PC-3 (cell line): ENCODE measurements at regions not wholly inside any gene's neighbourhood (a gene's known extent, or its start where the extent isn't known, plus 50 kb on each side); places are given as distances from the start of the nearest gene placed in this dataset.

Source experiments
- ATAC-seq: fragments of 200-7000 bp; cut with Tn5 transposase; 2 replicates; pipeline ENCODE4 v1.9.1; 2020; ENCODE audit warnings: mild to moderate bottlenecking, moderate library complexity
- BruUV-seq: library from RNA; stranded (reverse); fragments of 400-500 nt; replicated peaks from 2 replicates; lab custom pipeline; 2021; lab: Mats Ljungman, UMichigan
- CTCF ChIA-PET: fragments of 300-600 bp; sonication (Branson Sonifier 250); formaldehyde crosslinking; loops from one replicate; lab custom pipeline; 2022; ENCODE audit warnings: antibody characterized with exemption; lab: Charles Lee
- POLR2A ChIA-PET: fragments of 300-600 bp; sonication (Branson Sonifier 250); formaldehyde crosslinking; loops from one replicate; lab custom pipeline; 2022; ENCODE audit warnings: antibody characterized with exemption; ENCODE audit not compliant: unreplicated experiment; lab: Charles Lee
- DNase-seq: peaks from one replicate; pipeline ENCODE4 v3.0.0-alpha.2; 2015
- H2AFZ ChIP-seq: fragments of 300-600 bp; sonication (generic); 2 replicates; pipeline ENCODE4 v1.6.0; 2016; ENCODE audit warnings: antibody characterized with exemption, low read length
- H3F3A ChIP-seq: fragments of 300-600 bp; sonication (generic); one replicate; pipeline ENCODE4 v1.6.0; 2017; ENCODE audit warnings: antibody characterized with exemption, low read length, control low read depth, mild to moderate bottlenecking; ENCODE audit not compliant: unreplicated experiment
- H3K27ac ChIP-seq: fragments of 300-600 bp; sonication (generic); 2 replicates; pipeline ENCODE4 v1.5.1; 2016; ENCODE audit warnings: mild to moderate bottlenecking, low read length
- H3K27me3 ChIP-seq: fragments of 300-600 bp; sonication (generic); 2 replicates; pipeline ENCODE4 v1.6.1; 2016; ENCODE audit warnings: low read length, mixed read lengths
- H3K36me3 ChIP-seq: fragments of 300-600 bp; sonication (generic); 2 replicates; pipeline ENCODE4 v1.6.1; 2016; ENCODE audit warnings: low read depth, mixed run types, low read length, mixed read lengths
- H3K4me1 ChIP-seq: fragments of 300-600 bp; sonication (generic); 2 replicates; pipeline ENCODE4 v1.5.1; 2016; ENCODE audit warnings: low read length; ENCODE audit not compliant: insufficient read depth
- H3K4me2 ChIP-seq: fragments of 300-600 bp; sonication (generic); 2 replicates; pipeline ENCODE4 v1.6.0; 2016; ENCODE audit warnings: low read length
- H3K4me3 ChIP-seq: fragments of 300-600 bp; sonication (generic); 2 replicates; pipeline ENCODE4 v1.5.1; 2016; ENCODE audit warnings: mild to moderate bottlenecking, low read length, mixed read lengths
- H3K79me2 ChIP-seq: fragments of 300-600 bp; sonication (generic); 2 replicates; pipeline ENCODE4 v1.6.1; 2017; ENCODE audit warnings: low read length, mixed read lengths
- H3K9ac ChIP-seq: fragments of 300-600 bp; sonication (generic); 2 replicates; pipeline ENCODE4 v1.6.0; 2016; ENCODE audit warnings: mild to moderate bottlenecking, low read length
- H3K9me2 ChIP-seq: fragments of 300-600 bp; sonication (generic); replicated peaks from 2 replicates; pipeline ENCODE4 v1.6.1; 2016; ENCODE audit warnings: mixed run types, low read length, mixed read lengths
- H3K9me3 ChIP-seq: fragments of 300-600 bp; sonication (generic); 2 replicates; pipeline ENCODE4 v1.6.1; 2016; ENCODE audit warnings: low read length, mixed read lengths
- H4K20me1 ChIP-seq: fragments of 300-600 bp; sonication (generic); 2 replicates; pipeline ENCODE4 v1.6.1; 2016; ENCODE audit warnings: low read length, mixed read lengths
- EZH2 ChIP-seq: fragments of 300-600 bp; sonication (generic); IDR thresholded peaks from one replicate; pipeline ENCODE4 v1.6.1; 2017; ENCODE audit warnings: antibody characterized with exemption, mild to moderate bottlenecking, low read length; ENCODE audit not compliant: unreplicated experiment
- EZH2phosphoT487 ChIP-seq: fragments of 300-600 bp; sonication (generic); IDR thresholded peaks from 2 replicates; pipeline ENCODE4 v1.6.1; 2018; ENCODE audit warnings: mild to moderate bottlenecking, antibody characterized with exemption, low read length, borderline replicate concordance
- intact Hi-C: fragments of 100-400 bp; cut with micrococcal nuclease; formaldehyde crosslinking; loops from 2 replicates; pipeline ENCODE4 v1.9.0; 2023
- TF ChIP-seq, protein P1 (sequence below): fragments of 300-600 bp; sonication (generic); conservative IDR thresholded peaks from 2 replicates; pipeline ENCODE4 v1.5.1; 2017; ENCODE audit warnings: antibody characterized with exemption, low read depth, mild to moderate bottlenecking, low read length

DNA sequence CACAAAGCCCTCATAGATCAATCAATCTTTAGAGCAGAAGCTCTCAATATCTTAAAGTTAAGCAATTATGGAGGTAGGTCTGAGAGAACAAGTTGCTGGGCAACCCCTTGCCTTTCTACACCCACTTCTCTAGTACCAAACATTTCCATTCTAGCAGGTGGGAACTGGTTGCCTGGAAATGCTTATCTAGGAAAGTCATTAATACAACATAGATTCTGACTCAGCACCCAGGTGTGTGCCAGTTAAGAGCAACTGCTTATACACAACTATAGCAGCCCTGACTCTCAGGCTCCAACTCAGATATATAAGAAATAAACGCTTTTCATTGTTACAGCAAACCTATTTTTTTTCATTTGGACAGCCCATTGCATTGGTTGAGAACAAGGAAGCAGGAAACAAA lies 237.7 kb downstream of the IRS1 start:
- no peak overlapping the region for H3K27ac ChIP-seq
- no peak overlapping the region for H3K9ac ChIP-seq
- DNase-seq (peak; percentile 67), ATAC-seq (peak; percentile 56; the same call in 1 of the 2 replicates)
- H3K4me1 ChIP-seq: peaks cover 26% of the 10 kb centered on the region
- no peaks in the 10 kb centered on the region for H3K9me2 ChIP-seq
- H3K79me2 ChIP-seq: no peaks in the 10 kb centered on the region
- no peaks in the 10 kb centered on the region for H3K9me3 ChIP-seq
- no peak overlapping the region for H3K4me2 ChIP-seq
- POLR2A ChIA-PET: interaction anchor here (0.7 kb wide), 1 partner anchor 1038 kb away, joined by 4 read pairs; no protein-coding TSS in a partner anchor
- H3F3A ChIP-seq: no peaks in the 10 kb centered on the region
- H3K4me3 ChIP-seq: no peak overlapping the region
- H3K36me3 ChIP-seq: no peaks in the 10 kb centered on the region
- intact Hi-C loops: loop anchor here (5.0 kb wide), 1 partner anchor 135 kb away; no protein-coding TSS in a partner anchor
- no peaks in the 10 kb centered on the region for H4K20me1 ChIP-seq
- no peak overlapping the region for H2AFZ ChIP-seq
- BruUV-seq: no TSS peak
- CTCF ChIA-PET: no interaction called here
- TF ChIP-seq EZH2phosphoT487: no peak
- TF ChIP-seq, protein P1, sequence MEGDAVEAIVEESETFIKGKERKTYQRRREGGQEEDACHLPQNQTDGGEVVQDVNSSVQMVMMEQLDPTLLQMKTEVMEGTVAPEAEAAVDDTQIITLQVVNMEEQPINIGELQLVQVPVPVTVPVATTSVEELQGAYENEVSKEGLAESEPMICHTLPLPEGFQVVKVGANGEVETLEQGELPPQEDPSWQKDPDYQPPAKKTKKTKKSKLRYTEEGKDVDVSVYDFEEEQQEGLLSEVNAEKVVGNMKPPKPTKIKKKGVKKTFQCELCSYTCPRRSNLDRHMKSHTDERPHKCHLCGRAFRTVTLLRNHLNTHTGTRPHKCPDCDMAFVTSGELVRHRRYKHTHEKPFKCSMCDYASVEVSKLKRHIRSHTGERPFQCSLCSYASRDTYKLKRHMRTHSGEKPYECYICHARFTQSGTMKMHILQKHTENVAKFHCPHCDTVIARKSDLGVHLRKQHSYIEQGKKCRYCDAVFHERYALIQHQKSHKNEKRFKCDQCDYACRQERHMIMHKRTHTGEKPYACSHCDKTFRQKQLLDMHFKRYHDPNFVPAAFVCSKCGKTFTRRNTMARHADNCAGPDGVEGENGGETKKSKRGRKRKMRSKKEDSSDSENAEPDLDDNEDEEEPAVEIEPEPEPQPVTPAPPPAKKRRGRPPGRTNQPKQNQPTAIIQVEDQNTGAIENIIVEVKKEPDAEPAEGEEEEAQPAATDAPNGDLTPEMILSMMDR: no peak
- no peak for TF ChIP-seq EZH2
- H3K27me3 ChIP-seq: no peaks in the 10 kb centered on the region

DNA sequence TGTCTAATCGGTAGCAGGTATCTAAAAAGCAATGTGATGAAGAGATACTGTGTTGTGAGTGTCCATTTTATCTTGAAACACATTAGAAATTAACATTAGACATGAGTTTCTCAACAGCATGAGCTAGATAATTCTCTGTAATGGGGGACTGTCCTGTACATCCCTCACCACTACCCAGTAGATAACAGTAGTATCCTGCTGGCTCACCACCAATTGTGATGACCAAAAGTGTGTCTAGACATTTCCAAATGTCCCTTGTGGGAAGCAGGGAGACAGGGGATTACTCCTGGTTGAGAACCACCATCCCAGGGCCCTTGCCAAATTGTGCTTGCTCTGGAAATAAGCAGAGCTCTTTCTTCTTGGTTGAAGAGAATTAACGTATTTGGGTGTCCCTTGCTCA lies 239.3 kb downstream of the IRS1 start:
- Histone ChIP-seq H3K36me3 (no peaks in the 10 kb centered on the region), H3K4me3 (no peak overlapping the region), H3K9me2 (no peaks in the 10 kb centered on the region), H3K27me3 (no peaks in the 10 kb centered on the region), H3F3A (no peaks in the 10 kb centered on the region), H3K9me3 (no peaks in the 10 kb centered on the region), H3K27ac (no peak overlapping the region), H4K20me1 (no peaks in the 10 kb centered on the region), H3K79me2 (no peaks in the 10 kb centered on the region), H3K4me1 (peaks cover 25% of the 10 kb centered on the region), H2AFZ (no peak overlapping the region), H3K4me2 (no peak overlapping the region), H3K9ac (no peak overlapping the region)
- intact Hi-C loops: loop anchor here (5.0 kb wide), 1 partner anchor 133 kb away; no protein-coding TSS in a partner anchor
- no peak for DNase-seq
- no peak for ATAC-seq
- no TSS peak for BruUV-seq
- ChIA-PET CTCF (no interaction called here), POLR2A (no interaction called here)
- TF ChIP-seq EZH2phosphoT487 (no peak), EZH2 (no peak)
- TF ChIP-seq, protein P1: no peak

DNA sequence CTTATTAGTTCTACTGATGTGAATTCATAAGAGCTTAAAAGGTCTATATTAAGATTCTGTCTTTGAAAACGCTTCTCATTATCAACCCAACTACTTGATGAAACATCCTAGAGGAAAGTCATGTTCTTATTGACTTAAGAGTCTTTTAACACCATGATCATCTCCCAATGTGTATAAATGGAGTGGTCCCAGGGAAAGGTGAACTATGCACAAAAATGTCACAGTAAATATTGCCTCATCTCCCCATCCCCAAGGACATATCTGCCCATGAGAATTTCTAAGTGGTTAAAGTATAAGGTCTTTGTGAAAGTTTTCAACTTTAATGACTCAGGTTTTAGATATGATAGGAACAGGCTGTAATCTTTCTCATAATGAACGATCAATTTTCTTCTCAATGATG lies 240.1 kb downstream of the IRS1 start:
- H3K36me3 ChIP-seq: no peaks in the 10 kb centered on the region
- no peak for DNase-seq
- no peaks in the 10 kb centered on the region for H4K20me1 ChIP-seq
- peaks cover 18% of the 10 kb centered on the region for H3K4me1 ChIP-seq
- no peak for ATAC-seq
- no peak overlapping the region for H2AFZ ChIP-seq
- H3K9me2 ChIP-seq: no peaks in the 10 kb centered on the region
- H3K9me3 ChIP-seq: no peaks in the 10 kb centered on the region
- no peak overlapping the region for H3K27ac ChIP-seq
- no TSS peak for BruUV-seq
- POLR2A ChIA-PET: no interaction called here
- no peaks in the 10 kb centered on the region for H3K79me2 ChIP-seq
- H3K4me3 ChIP-seq: no peak overlapping the region
- CTCF ChIA-PET: no interaction called here
- no peaks in the 10 kb centered on the region for H3K27me3 ChIP-seq
- H3K4me2 ChIP-seq: no peak overlapping the region
- no peaks in the 10 kb centered on the region for H3F3A ChIP-seq
- intact Hi-C loops: no loop called here
- no peak overlapping the region for H3K9ac ChIP-seq
- TF ChIP-seq EZH2: no peak
- no peak for TF ChIP-seq EZH2phosphoT487
- TF ChIP-seq, protein P1: no peak
